ENCODE measurements at regions not wholly inside any gene's neighbourhood (a gene's known extent, or its start where the extent isn't known, plus 50 kb on each side); places are given as distances from the start of the nearest gene placed in this dataset.

DNA sequence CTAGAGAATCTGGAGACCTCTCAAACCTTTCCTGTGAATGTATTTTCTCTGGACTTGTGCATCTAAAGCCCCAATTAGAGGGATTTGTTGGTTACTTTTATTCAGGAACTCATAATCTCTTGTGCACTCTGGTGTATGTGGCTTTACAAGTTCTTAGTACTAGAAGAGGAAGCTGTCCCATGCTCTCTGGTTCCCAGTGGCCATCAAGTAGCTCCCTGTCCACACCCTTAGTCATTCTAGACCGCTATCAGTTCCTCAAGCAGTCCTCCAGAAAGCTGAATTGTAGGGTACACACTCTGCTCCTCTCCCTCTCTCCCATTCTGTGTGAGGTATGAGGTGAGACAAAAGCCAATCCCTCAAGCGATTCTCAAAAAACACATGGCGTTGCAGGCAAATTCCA is 470.3 kb downstream of the PTPRC start:
- DNase-seq (ENCODE audit: low read depth) = no peak

DNA sequence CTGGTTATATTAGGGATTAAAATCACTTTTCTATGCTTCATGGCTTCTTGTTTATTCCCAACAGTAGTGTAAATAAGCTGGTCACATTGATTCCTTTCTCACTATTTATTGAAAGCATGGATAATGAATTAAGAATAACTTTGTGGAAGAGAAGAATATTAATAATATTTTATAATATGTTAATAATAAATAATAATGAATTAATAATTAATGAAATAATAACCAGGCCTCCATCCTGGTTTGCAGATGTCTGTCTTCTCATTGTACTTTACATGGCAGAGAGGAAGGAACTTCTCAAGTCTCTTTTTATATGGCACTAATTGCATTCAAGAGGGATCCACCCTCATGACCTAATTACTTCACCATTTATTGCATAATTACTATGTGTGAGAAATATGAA is 473.5 kb downstream of the PTPRC start:
- DNase-seq (ENCODE audit: low read depth) = no peak

GRCh38 chr1:199113265-199113869 is 474.5 kb downstream of the PTPRC start:
- peak; percentile 66 for DNase-seq (ENCODE audit: low read depth)

DNA sequence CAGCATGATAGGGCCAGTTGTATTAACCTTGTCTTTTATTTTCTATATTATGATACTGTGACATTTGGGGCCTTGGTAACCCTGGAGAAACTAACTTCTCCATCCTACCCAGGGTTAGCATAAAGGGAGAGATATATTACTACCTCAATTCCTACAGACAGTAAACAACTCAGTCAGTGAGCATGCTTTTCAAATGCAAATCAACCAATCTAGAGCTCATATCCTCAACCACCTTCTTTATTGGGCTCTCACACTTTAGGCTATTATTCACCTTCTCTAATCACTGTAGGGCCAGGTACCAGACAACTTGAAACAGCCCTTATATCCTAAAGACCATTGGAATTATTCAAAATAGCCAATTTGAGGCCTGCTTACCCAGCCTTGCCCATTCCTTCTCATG is 477.6 kb downstream of the PTPRC start:
- DNase-seq (ENCODE audit: low read depth) = no peak

GRCh38 chr1:199121047-199121446 is 482.2 kb downstream of the PTPRC start:
- no peak for DNase-seq (ENCODE audit: low read depth)

- DNase-seq (ENCODE audit: low read depth) = no peak
Observed at GRCh38 chr1:199122085-199122484, 483.2 kb downstream of the PTPRC start.

- DNase-seq (ENCODE audit: low read depth) = peak; percentile 55
Observed at GRCh38 chr1:199122532-199123311, 483.9 kb downstream of the PTPRC start.

GRCh38 chr1:199123615-199124014 is 484.8 kb downstream of the PTPRC start:
- DNase-seq (ENCODE audit: low read depth) = peak; percentile 89

DNA sequence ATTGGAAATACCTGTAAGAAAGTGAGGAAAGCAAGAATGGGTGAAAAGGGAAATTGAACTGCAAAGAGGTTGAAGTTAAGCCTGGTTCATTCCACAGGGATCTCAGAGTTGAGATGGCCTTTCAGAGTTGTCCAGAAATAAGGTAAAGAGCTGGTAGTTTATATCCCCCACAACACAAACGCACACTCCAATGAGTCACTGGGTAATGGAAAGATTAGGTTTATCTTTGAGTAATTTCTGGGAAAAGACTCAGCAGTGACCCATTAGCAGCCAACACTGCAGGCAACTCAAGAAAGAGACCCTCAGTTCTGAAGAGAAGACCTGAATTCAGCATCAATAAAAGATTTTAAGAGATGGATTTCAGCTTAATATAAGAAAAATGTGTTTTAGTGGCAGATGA is 485.5 kb downstream of the PTPRC start:
- DNase-seq (ENCODE audit: low read depth) = peak; percentile 53

- no peak for DNase-seq (ENCODE audit: low read depth)
Observed at GRCh38 chr1:199129247-199129646, 490.4 kb downstream of the PTPRC start.

GRCh38 chr1:199132006-199132405 is 493.2 kb downstream of the PTPRC start:
- no peak for DNase-seq (ENCODE audit: low read depth)

- DNase-seq (ENCODE audit: low read depth) = no peak
Observed at GRCh38 chr1:199135901-199136300, 497.1 kb downstream of the PTPRC start.

DNA sequence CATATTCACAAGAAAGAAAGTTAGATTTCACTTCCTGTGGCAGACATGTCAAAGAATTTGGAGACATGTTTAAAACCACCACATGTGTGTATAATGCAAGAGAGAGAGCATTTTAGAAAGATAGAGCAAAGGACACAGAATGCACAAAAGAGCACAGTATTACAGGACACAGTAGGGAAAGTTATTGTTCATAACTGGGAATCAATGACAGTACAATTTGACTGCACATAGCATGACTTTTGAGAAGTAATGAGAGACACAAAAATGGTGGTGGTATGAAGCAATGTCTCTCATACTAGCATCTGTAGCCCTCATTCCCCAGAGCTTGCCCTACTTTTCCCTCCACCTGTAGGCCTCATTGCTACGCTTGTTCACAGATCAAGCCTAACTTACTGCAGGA is 499.2 kb downstream of the PTPRC start:
- DNase-seq (ENCODE audit: low read depth) = no peak

DNA sequence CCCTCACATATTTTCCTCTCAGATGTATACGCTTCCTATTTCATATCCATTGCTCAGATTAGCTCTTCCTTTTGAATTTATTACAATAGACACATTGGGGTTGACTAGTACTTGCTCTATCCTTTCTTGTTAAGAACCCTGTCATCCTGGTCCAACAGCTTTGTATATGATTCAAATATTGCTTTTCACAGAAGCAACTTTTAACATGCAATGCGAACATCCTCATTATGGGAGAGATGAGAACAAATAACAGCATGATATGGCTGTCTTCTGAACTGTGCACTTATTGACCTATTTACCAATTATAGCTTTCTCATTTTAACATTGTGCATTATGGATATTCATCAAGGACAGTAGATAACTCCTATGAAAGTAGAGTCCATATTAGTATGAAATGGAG is 510.8 kb downstream of the PTPRC start:
- DNase-seq (ENCODE audit: low read depth) = no peak

- DNase-seq (ENCODE audit: low read depth) = no peak
Observed at GRCh38 chr1:199150756-199151155, 511.9 kb downstream of the PTPRC start.

DNA sequence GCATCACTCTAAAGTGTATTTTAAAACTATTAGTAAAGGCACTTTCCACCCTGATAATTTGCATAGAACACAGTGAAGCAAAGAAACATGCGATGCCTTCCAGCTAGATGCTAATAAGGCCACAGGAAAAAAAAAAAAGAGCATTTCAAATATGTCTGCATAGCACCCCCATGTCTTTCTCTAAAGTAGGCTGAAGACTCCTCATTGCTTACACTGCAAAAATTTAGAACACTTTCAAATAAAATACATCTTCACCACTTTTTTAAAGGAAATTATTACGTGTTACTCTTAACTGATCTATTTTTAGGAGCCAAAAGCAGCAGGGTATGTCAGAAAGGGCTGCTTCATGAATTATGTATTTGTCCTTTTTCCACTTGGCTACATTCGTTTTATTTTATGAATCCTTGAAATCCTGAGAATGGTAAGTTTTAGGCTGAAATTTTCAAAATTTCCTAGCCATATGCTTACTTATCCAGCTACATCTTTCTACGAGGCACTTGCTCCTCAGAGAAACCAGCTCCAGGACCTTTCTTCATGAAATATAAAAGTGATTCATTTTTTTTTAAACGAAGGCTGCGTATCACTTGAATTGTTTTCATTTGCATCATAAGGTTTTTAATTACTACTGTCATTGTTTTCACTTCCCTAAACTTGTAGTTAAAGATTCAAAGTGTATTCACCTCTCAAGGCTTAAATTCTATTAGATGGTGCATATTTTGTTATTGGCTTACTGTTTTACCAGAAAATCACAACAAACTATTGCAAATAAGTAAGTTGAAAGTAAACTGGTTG is 513.0 kb downstream of the PTPRC start:
- DNase-seq (ENCODE audit: low read depth) = no peak

- no peak for DNase-seq (ENCODE audit: low read depth)
Observed at GRCh38 chr1:199152676-199153075, 513.8 kb downstream of the PTPRC start.

DNA sequence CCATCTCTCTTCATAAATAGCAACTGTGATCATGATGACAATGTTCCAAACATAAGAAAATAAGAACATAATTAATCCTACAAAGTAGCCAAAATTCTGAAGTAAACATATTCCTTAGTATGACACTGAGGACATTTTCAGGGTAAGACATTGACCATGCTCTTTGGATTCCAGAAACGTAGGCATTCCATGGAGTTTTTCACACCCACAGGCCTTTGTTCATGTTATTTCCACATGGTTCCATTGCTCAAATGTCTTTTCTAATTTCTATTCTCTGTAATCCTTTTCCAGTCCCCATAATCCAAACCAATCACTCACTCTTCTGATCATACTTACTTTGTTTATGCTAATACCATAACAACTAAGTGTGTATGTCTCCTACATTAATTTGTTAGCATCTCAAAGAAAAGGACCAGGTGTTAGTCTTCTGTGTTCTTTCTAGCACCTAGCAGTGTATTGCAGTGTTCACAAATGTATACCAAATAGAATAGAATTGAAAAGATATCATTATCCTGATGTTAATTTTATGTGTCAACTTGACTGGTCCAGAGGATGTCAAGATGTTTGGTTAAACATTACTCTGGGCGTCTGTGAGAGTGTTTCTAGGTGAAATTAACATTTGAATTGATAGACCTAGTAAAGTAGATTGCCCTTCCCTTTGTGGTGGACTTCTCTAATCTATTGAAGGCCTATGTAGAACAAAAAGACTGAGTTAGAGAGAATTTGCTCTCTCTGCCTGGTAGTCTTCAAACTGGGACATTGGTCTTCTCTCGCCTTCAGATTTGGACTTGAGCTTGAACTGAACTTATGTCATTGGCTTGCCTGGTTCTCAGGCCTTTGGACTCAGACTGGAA is 516.6 kb downstream of the PTPRC start:
- DNase-seq (ENCODE audit: low read depth) = no peak

DNA sequence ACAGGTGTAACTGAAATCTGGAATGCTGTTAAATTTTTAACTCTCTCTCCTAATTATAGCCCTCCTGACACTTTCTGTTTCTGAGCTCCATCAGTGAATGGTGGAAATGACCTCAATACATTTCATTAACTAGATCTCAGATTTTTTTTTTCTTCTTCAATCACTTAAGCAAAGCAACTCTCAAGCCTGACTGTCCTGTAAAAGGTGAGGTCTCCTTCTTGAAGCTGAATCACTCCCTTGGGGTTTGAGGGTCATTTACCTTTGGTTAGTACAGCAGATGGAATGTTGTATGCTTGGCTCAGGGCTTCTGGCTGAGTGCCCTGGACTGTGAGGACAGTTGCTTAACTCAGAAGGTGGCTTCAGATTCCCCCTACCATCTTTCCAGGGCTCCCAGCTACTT is 518.7 kb downstream of the PTPRC start:
- DNase-seq (ENCODE audit: low read depth) = peak; percentile 24

GRCh38 chr1:199160521-199161318 is 521.9 kb downstream of the PTPRC start:
- DNase-seq (ENCODE audit: low read depth) = no peak

GRCh38 chr1:199161319-199161680 is 522.5 kb downstream of the PTPRC start:
- peak; percentile 30 for DNase-seq (ENCODE audit: low read depth)
